ENCODE measurements at regions not wholly inside any gene's neighbourhood (a gene's known extent, or its start where the extent isn't known, plus 50 kb on each side); places are given as distances from the start of the nearest gene placed in this dataset.

DNA sequence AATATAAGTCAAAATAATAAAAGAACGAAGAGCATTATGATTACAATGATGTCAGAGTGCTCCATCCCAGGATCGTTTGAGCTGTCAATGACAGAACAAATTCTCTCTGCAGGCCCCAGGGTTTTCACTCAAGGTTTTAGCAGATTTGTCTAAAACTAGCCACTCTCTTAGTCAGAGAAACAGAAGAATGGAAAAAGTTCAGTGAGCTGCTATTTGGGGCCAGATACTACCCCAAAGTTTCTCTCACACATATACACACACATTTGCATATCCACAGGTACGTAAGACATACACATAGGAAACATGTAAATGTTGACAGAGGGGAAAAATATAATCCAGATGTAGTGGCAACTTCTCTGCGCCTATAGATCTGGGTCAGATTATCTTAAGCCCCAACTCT lies 76.3 kb upstream of the SEMA6A start:
- no peak for DNase-seq (ENCODE audit: low read depth)

GRCh38 chr5:116650544-116650943 lies 75.9 kb upstream of the SEMA6A start:
- DNase-seq (ENCODE audit: low read depth) = no peak

GRCh38 chr5:116646611-116647289 lies 72.1 kb upstream of the SEMA6A start:
- DNase-seq (ENCODE audit: low read depth) = no peak

DNA sequence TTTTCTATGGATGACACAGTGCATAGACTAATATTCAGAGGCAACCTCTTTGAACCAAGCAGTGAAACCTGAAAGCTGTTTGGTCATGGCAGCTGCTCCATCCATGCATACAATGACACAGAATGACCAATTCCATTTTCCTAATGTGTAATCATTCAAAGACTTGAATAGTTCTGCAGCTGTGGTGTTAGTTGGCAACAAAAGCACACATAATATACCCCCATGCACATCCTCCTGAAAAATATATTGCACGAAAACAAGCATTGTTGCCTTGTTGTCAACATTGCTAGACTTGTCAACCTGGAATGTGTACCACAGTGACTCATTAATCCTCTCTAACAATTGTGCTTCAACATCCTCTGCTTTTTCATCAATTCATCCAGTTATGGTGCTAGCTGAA lies 71.0 kb upstream of the SEMA6A start:
- DNase-seq (ENCODE audit: low read depth) = no peak

DNA sequence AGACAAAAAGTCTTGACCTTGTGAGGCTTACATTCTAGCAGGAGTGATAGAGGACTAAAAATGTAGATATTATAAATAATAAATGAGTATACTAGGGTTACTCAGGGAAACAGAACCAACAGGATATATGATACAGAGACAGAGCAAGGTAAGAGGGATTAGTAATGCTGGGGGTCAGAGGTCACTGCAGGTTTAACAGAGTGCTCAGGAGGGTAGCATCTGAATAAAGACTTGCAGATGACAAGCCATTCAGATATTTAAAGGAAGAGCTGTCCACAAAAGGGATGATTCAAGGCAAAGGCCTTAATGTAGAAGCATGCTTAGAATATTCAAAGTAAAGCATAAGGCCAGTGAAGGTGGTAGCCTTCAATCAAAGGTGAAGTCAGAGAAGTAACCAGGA lies 65.6 kb upstream of the SEMA6A start:
- no peak for DNase-seq (ENCODE audit: low read depth)

DNA sequence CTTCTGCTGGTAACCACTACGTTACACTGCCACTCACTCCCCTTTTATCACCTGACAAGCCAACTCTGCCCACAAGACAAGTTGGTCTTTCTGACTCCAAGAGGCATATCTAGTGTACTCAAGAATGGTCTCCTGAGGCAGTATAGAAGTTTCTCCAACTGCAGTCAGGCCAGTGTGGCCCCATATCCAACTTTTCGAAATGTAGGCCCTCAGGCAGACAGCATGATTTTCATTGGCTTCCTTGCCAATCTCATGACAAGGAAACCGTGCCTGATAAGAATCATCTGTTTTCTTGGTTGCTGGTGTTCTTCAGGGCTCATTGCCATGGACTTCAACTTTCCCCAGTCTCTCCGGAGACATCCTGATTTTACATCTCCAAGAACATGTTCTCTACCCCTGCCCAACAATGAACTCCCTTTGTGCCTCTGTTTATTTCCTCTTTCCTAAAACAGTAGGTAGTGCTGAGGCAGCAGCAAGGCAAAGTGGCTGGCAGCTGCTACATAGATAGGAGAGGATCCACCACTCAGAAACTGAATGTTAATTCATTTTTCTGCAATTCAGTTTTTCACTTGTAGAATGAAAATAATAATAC lies 62.6 kb upstream of the SEMA6A start:
- no peak for DNase-seq (ENCODE audit: low read depth)

- DNase-seq (ENCODE audit: low read depth) = no peak
These were observed 58.3 kb upstream of the SEMA6A start for GRCh38 chr5:116632890-116633289.

DNA sequence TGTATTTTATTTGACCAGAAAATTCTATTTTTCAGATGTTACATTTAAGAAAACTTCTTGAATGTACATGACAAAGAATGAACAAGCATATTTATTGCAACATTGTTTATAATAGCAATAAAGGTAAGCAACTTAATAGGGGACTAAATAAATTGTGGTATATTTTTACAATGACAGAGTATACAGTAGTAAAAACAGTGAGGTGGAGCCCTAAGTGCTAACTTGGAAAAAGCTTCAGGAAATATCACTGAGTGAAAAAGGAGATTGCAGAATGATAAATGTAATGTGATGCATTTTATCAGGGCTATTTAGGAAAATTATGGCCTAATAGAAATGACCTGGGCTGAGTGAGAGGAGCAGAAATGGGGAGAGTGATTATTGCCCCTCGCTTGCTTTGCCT lies 56.5 kb upstream of the SEMA6A start:
- no peak for DNase-seq (ENCODE audit: low read depth)

DNA sequence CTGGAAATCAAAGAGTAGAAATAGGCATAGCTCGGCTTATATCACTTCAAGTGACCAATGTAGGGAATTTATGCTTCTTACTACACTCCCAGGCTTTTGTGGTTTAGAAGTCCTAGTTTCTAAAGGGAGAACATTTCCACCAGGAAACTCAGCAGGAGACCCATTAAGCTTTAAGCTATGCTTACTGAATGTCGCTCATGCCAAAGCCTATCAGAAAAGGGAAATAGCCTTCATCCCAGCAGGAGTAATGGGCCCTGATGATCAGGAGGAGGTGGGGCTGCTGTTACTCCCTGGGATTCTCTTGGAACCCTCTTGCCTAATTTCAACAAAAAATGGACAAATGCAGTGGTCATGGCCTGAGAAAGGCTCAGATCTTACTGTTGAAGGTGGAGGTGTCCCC lies 54.5 kb upstream of the SEMA6A start:
- DNase-seq (ENCODE audit: low read depth) = no peak

DNA sequence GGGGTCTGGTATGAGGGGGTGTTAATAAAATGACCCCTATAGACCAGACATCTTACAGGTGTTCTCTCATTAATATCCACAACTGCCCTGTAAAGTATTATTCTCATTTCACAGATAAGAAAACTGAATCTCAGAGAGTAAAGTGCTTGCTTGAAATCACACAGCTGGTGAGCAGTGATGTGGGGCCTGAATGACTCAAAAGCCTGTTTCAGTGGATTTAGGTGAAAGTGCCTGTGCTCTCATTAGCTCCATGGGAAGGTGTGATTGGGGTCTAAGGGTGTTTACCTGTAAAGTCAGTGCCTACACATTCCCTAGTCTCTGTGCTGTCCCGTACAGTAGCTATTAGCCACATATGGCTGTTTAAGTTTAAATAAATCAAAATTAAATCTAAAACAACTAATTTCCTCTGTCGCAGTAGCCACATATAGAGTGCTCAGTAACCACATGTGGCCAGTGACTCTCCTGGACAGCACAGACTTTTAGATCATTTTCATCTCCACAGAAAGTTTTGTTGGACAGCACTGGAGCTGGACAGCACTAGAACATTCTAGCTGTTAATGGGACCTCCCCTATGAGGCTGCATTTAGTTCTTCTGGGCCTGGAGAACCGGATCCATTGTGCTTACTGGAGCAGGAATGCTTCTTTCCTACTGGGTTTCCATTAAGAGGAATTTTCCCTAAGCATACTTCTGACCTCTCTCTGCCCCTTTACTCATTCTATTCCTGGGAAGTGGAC lies 52.5 kb upstream of the SEMA6A start:
- DNase-seq (ENCODE audit: low read depth) = no peak

DNA sequence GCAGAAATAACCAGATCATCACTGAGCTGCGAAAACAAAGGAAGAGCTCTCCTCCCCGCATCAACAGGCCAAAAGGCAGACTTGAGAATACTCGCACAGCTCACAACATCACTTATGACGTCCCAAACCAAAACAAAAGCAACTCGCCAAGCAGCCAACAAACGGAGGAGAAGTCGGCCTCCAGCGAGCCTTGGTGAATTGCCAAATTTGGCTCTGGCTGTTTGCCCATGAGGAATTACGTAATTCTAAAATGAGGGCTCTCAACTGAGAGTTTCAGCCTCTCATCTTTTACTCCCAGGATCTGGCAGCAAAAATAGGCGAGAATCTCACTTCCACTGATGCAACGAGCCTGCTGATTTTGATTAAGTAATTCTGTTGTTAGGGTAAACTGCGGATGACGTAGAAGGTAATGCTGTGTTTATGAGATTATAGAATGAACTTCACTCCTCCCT lies 51.7 kb upstream of the SEMA6A start:
- DNase-seq (ENCODE audit: low read depth) = peak; percentile 51

All from fibroblast of gingiva (primary cell).